ENCODE measurements at regions not wholly inside any gene's neighbourhood (a gene's known extent, or its start where the extent isn't known, plus 50 kb on each side); places are given as distances from the start of the nearest gene placed in this dataset.

GRCh38 chr15:95327183-95327525, 1003.3 kb upstream of the NR2F2 start:
- DNase-seq (ENCODE audit: low read depth) = no peak

- DNase-seq (ENCODE audit: low read depth) = no peak
Measured at GRCh38 chr15:95327661-95328060, 1002.8 kb upstream of the NR2F2 start.

GRCh38 chr15:95328559-95328958, 1001.9 kb upstream of the NR2F2 start:
- no peak for DNase-seq (ENCODE audit: low read depth)

GRCh38 chr15:95329362-95329761, 1001.1 kb upstream of the NR2F2 start:
- no peak for DNase-seq (ENCODE audit: low read depth)

GRCh38 chr15:95341686-95342085, 988.8 kb upstream of the NR2F2 start:
- DNase-seq (ENCODE audit: low read depth) = no peak

GRCh38 chr15:95345867-95346266, 984.6 kb upstream of the NR2F2 start:
- DNase-seq (ENCODE audit: low read depth) = no peak

GRCh38 chr15:95346721-95347475, 983.6 kb upstream of the NR2F2 start:
- no peak for DNase-seq (ENCODE audit: low read depth)

GRCh38 chr15:95347837-95348236, 982.7 kb upstream of the NR2F2 start:
- DNase-seq (ENCODE audit: low read depth) = no peak

- no peak for DNase-seq (ENCODE audit: low read depth)
Measured at GRCh38 chr15:95350908-95351307, 979.6 kb upstream of the NR2F2 start.

- DNase-seq (ENCODE audit: low read depth) = no peak
Measured at GRCh38 chr15:95352631-95353187, 977.8 kb upstream of the NR2F2 start.

- no peak for DNase-seq (ENCODE audit: low read depth)
Measured at GRCh38 chr15:95353512-95353911, 977.0 kb upstream of the NR2F2 start.

- no peak for DNase-seq (ENCODE audit: low read depth)
Measured at GRCh38 chr15:95359966-95360365, 970.5 kb upstream of the NR2F2 start.

GRCh38 chr15:95362306-95362705, 968.2 kb upstream of the NR2F2 start:
- DNase-seq (ENCODE audit: low read depth) = no peak

GRCh38 chr15:95363646-95364045, 966.9 kb upstream of the NR2F2 start:
- DNase-seq (ENCODE audit: low read depth) = no peak

GRCh38 chr15:95365511-95366107, 964.9 kb upstream of the NR2F2 start:
- no peak for DNase-seq (ENCODE audit: low read depth)

- DNase-seq (ENCODE audit: low read depth) = no peak
Measured at GRCh38 chr15:95368191-95368590, 962.3 kb upstream of the NR2F2 start.

GRCh38 chr15:95368755-95369601, 961.5 kb upstream of the NR2F2 start:
- DNase-seq (ENCODE audit: low read depth) = no peak

- DNase-seq (ENCODE audit: low read depth) = no peak
Measured at GRCh38 chr15:95370291-95370690, 960.2 kb upstream of the NR2F2 start.

- DNase-seq (ENCODE audit: low read depth) = no peak
Measured at GRCh38 chr15:95371664-95372063, 958.8 kb upstream of the NR2F2 start.

GRCh38 chr15:95375281-95375680, 955.2 kb upstream of the NR2F2 start:
- DNase-seq (ENCODE audit: low read depth) = no peak

- DNase-seq (ENCODE audit: low read depth) = no peak
Measured at GRCh38 chr15:95377258-95377852, 953.1 kb upstream of the NR2F2 start.
